ENCODE measurements at regions not wholly inside any gene's neighbourhood (a gene's known extent, or its start where the extent isn't known, plus 50 kb on each side); places are given as distances from the start of the nearest gene placed in this dataset.

DNA sequence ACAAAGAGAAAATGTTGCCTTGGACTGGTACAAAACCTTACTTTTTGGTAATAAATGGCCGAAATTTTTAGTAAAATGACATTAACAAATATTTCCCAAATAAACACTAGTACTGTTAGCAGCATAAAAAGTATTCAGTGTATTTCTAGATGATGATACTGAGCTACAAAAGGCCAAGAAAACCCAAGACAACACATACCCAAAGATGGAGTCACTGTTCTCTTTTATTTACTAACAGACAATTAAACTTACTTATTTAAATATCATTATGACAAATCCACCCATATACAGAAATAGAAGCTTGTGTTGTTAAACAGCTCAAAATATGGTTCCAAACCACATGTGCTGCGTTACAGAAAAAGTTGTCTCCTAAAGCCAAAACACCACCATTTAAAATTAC, 239.9 kb downstream of the ZEB2 start:
- no peak for DNase-seq

DNA sequence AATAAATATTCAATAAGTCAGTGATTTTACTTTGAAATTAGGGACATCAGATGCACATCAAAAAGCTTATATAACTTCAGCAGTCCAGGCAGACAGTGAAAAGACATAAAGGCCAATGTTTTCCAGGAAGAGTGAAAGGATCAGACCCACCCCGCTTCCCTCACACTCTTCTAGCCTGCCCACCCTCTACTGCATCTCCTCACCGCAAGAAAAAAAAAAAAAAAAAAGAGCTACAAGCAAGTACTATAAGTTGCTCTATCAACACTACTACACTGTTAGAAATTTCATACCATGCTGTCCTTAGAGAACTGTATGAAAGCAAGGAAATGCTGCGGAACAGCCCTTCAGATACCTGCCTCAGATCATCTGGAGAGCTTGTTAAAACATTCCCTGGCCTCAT, 240.8 kb downstream of the ZEB2 start:
- no peak for DNase-seq

DNA sequence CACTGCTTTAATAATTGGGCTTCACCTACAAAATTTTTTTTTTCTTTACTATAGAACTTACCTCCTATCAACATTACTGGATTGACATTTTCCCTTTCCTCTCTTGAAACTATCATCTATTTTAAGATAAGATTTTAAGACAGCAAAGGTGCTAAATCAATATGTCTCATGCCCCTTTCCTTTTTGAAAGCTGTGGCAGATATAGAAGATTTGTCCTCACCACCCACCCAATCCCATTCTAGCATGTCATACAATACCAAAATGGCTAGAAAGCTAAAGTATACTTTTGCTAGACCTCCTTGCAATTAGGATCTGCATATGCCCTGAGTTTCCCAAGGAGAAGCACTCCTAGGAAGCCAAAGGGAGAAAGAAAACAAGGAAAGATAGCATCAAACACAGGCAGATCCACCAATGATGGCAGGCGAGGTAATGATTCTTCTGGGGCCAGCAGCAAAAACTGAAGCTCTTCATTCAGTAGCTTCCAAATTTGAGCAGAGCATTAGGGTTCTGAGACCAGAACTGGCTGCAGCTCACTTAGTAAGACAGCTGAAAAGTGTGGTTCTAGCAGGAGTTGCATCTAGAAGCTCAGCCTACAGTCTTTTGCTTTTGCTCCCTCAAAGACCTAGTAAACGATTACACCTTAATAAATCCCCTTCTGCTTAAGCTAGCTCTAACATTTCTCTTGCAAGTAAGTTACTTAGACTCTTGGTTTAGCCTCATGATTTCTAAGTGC, 242.1 kb downstream of the ZEB2 start:
- DNase-seq: no peak

DNA sequence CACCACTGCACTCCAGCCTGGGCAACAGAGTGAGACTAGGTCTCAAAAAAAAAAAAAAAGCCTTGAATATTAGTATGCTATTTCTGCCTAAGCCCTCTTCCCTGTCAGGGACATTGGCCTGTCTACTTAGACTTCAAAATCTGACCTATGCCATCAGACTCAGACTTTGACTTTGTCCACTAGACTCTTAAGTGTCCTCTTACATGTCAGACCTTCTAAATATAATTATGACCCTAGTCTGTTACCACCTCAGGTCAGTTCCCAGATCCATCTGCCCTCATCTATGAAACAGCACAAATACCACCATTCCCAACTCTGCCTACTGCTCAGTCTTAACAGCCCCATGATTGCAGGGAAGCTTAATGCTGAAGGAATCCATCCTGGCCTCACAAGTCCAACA, 244.6 kb downstream of the ZEB2 start:
- DNase-seq: no peak

DNA sequence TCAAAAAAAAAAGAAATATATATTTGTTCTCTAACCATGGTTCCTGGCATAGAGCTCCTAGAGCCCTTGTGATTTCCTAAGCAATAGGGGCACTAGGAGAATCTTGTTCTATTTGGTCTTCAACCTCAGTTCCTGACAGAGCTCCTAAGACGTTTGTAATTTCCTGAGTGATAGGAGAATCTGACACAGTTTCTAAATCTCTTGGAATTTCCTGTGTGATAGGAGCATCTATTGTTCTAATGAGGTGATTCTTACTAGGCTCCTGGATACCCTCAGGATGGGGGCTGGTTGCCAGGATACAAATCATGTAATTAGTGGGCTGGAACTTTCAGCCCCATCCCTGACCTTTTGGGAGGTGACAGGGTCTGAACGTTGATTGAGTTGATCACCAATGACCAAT, 245.8 kb downstream of the ZEB2 start:
- DNase-seq: no peak

DNA sequence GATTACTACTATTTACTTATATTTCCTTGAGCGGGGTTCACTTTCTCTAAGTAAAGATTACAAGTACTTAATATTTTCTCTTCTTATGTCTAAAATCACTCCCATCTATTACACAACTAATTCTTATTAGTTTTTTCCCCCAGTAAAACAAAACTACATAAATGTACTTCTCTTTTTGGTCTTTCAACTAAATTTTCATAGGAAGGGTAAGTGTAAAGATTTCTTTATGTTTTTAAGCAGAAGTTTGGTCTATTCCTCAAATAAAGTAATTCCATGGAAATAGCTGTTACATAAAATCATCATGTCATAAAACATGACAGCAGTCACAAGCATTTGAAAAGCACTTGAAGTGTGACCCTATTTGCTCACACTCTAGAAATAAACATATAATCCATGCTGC, 249.0 kb downstream of the ZEB2 start:
- DNase-seq: no peak

DNA sequence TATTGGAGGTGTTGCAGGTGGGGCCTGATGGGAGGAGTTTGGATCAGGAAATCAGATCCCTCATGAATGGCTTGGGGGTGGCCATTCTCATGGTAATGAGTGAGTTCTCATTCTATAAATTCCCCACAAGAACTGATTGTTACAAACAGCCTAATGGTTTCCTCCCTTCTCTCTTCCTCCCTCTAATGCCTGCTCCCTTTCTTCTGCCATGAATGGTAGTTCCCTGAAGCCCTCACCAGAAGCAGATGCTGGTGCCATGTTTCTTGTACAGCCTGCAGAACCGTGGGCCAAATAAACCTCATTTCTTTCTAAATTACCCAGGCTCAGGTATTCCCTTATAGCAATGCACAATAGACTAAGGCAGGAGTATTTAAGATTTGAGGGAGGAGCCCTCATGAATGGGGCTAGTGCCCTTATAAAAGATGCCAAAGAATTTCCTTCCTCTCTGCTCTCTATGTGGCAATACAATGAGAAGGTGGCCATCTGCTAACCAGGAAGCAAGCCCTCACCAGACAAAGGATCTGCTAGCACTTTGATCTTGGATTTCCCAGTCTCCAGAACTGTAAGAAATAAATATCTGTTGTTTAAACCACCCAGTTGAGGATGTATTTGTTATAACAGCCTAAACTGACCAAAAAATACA, 251.8 kb downstream of the ZEB2 start:
- no peak for DNase-seq

DNA sequence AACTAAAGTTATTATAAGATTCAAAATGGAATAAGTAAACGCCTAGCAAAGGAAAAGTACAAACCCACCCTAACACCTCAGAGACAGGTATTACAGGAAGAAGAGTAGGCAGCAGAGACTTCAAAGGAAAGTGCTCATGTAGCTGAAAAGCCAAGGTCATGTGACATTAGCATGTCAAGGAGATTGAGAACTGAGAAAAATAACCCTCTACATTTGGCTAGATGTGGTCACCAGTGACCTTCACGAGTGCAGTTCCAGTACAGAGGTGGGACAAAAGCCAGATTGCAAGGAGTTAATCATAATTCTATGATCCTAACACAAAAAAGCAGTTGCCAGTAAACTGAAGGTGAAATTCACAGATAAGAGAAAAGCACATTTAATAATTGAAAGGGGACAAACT, 252.7 kb downstream of the ZEB2 start:
- no peak for DNase-seq

DNA sequence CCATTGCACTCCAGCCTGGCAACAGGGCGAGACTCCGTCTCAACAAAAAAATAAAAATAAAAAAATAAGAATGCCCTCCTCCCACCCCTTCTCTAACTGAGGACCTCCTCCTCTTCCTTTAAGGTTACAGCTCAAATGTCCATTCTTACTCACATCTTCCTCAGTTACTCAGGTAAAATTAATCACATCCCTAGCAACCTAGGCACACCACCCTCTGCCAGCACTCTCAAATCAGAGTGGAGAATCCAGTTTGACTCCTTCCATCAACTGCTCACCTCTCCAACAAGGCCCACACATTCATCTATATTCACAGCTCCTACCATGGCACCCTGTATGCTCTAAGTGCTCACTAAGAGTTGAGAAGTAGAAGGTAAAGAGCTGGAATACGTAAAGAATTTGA, 254.3 kb downstream of the ZEB2 start:
- DNase-seq: no peak

DNA sequence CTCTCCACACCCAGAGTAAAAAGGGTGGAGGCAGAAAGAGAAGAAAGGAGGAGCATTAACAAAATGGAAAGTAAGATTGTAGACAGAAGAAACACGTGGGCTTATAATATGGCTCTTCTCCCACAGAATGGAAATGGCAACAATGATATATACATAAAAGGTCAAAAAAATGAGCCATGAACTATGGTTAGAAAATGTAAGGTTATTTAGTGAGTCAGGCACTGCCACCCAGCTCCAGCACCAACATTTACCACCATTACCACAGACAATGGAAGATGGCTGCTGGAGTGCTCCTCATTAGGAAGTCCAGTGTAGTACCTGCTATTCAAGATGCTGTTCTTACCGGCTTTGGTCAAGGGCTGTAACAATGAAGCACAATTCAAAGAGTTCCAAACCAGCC, 258.0 kb downstream of the ZEB2 start:
- no peak for DNase-seq

DNA sequence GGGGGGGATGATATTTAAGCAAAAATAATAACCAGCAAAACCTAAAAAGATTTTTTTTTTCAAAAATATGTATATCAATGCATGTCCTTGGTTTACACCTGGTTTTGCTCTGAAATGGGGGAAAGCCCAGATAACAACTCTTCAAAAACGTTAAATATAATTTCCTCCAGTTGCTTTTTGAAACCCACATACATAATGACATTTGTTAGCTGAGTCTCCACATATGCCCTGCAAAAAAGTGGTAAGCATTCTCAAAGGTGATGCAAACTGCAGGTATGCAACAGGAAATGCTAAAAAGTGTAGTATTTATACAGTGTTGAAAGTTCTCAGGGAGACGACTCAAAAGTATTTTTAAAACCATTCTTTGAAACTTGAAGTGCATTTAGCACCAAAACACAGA, 258.6 kb downstream of the ZEB2 start:
- DNase-seq: no peak

DNA sequence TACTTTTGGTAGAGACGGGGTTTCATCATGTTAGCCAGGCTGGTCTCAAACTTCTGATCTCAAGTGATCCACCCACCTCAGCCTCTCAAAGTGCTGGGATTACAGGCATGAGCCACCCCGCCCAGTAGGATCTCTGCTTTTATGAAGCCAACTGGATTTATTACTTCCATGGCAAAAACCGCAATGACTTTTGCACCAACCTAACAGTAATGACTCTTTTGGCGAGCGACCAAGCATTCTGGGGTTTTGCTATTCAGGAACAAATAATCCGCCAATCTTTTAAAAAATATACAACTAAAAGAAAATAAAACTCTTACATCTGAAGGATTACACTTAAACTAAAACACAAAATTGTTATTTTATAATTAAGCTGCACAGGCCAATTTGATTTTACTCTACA, 260.6 kb downstream of the ZEB2 start:
- DNase-seq: no peak

DNA sequence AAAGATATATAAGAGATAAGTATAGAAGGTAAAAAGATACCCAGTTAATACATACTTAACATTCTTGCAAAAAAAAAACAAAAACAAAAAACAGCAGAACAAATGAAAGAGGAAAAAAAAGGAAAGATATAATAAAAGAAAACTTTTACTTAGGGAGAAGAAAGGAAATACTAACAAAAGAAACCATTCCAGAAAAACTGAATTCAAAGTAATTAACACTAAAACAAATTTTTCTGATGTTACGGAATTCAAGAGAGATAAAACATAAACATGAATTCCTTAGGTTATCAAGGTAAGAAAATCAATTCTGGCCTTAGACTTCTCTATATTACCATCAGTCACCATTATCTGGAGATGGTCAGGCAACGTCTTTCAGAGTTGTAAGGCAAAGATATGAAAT, 261.8 kb downstream of the ZEB2 start:
- DNase-seq: no peak

DNA sequence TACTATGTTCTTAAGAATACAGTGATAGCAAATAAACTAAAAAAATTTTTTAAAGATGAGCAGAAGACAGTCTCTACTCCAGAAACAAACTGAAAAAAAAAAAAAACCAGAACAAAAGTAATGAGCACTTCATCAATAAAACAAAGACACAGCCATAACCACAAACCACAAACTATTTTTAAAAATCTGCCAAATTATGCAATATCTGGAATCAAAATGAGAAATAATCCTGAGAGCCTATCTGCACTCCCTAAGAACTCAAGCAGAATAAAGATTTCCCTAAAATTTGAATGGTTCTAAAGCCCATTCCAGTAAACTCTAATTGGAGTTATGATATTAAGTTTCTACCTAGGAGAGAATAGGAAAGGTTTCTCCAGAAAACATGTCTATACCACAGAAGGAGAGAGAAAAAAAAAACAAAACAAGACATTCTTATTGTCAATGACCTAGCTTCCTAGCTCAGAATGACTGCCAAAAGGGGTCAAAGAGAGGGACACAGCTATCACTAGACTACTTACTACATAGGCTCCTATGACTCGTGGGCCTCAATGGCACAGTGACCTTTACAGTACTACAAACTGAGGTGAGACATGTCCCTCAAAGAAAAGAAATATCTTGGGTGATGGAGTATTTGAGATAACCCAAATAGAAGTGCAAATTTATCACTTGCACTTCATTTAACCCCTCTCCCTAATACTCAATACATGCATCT, 262.8 kb downstream of the ZEB2 start:
- DNase-seq: no peak

DNA sequence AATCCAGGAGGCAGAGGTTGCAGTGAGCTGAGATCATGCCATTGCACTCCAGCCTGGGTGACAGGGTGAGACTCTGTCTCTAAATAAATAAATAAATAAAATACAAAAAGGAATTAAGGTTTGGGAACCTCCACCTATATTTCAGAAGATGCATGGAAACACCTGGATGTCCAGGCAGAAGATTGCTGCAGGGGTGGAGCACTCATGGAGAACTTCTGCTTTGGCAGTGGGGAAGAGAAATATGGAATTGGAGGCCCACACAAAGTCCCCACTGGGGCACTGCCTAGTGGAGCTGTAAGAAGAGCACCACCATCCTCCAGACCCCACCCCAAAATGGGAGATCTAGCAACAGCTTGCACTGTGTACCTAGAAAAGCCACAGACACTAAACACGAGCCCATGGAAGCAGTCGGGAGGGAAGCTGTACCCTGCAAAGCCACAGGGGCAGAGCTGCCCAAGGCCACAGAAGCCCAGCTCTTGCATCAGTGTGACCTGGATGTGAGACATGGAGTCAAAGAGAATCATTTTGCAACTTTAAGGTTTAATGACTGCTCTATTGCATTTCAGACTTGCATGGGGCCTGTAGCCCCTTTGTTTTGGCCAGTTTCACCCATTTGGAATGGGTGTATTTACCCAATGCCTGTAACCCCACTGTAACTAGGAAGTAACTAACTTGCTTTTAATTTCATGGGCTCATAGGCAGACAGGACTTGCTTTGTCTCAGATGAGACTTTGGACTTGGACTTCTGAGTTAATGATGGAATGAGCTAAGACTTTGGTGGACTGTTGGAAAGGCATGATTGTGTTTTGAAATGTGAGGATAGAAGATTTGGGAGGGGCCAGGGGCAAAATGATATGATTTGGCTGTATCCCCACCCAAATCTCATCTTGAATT, 265.3 kb downstream of the ZEB2 start:
- no peak for DNase-seq

DNA sequence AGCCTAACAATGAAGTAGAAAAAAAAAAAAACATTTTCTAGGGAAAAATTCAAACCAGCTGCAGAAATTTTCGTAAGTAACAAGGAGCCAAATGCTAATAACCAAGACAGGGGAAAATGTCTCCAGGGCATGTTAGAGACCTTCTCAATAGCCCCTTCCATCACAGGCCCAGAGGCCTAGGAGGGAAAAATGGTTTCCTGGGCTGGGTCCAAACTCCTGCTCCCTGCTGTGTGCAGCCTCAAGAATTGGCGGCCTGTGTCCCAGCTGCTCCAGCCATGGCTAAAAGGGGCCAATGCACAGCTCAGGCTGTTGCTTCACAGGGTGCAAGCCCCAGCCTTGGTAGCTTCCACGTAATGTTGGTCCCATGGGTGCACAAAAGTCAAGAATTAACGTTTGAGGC, 266.2 kb downstream of the ZEB2 start:
- DNase-seq: no peak

DNA sequence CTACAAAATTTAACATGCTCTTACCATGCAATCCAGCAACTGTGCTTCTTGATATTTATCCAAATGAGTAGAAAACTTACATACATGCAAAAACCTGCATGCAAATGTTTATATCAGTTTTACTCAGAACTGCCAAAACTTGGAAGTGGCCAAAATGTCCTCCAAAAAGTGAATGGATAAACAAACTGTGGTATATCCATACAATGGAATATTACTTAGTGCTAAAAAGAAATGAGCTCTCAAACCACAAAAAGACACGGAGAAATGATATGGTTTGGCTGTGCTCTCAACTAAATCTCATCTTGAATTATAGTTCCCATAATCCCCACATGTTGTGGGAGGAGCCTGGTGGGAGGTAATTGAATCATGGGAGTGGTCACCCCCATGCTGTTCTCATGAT, 267.2 kb downstream of the ZEB2 start:
- DNase-seq: no peak

DNA sequence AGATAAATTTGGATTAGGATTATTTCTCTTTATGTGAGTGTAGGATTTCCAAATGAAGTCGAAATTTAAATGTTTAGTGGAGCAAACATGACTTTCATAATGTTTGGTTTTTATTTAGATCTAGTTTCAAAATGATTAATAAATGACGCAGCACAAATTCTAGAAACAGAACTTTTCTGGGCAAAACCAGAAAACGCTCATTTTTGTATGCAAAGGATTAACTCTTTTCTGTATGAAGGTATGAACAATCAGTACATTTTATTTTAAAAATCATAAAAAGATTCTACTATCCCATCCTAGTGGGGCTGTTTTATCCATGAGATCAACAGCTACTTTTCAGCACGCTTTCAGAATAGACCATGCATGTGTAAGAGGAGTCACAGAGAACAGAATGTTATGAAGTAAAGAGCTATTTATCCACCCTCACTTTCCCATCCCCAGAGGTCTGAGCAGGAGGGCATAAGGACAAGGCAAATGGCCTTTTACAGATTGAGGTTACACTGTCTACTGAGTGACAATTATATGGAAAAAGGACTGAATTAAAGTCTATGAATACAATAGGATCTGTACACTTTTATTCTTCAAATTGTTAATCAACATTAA, 270.8 kb downstream of the ZEB2 start:
- peak; percentile 66 for DNase-seq

DNA sequence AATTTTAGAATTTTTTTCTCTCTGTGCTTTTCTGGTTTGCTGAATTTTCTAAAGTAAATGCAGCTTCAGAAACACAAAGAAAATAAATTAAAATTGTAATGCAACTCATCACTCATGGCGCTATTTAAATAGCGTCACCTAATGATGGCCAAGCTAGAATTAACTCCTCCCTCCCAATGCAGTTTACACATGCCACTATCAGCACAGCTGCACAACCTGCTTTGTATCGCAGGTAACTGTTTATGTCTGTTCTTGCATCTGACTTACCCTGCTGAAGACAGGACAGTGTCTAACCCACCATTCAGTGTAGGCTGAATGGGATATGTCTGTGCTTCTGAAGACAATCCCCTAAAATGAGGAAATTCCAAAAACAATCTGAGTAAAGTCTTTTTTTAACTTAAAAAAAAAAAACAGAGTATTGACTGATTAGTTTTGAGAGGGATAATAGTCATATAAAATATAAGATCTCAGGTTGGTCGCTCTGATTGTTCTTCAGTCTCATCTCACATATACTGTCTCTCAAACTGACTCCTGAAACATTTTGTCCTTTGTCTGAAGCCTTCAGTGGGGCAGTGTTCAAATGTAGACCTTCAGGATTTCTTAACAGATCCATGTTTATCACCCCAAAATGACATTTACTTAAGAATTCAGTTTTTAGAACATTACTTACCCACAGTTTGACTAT, 271.4 kb downstream of the ZEB2 start:
- DNase-seq: no peak

DNA sequence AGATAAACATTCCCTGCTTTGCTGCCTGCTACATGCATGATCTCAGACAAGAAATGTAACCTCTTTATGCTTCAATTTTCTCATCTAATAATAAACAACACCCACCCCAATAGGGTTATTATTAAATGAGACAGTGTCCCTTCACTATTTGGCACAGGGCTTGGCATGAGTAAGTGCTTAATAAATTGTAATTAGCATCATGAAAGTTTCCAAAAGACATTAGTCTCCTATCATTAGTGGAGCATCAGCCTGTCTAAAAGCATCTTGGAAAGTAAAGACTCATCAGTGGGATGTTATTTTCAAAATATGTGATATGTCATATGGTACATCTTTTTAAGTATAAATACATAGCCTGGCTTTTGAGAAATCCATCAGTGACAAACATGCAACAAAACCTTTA, 275.0 kb downstream of the ZEB2 start:
- DNase-seq: no peak

DNA sequence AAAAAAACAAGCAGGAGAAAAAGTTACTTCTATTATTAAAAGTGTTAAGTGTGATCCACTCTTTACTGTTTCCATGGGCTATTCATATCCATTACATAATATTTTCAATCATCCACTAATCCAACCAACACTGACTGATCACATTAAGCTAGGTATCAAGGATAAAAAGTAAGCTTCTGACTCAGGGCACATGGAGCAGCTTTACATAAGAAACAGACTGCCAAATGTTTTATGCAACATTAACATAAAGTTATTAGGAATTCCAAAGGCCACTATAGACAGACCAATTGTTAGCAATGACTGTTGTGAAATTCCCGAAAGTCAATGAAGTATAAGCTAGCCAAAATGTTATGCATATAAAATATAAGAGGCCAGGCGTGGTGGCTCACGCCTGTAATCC, 277.6 kb downstream of the ZEB2 start:
- DNase-seq: no peak

DNA sequence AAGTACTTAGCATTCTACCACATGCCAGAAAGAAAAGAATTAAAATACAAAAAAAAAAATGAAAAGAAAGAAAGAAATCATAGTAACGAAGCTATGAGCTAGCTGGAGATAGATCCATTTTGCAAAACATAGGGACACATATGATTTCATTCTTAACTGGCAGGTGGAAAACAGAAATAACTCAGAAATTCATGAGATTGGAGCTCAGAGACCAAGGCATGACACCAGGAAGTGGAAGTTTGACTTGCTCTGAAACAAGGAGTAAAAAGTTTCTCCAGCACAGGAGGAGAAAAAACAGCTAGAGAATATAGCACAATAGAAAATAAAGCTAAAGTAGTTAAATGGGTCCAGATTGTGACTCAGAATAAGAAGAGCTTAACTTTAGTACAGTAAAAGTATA, 278.1 kb downstream of the ZEB2 start:
- peak; percentile 39 for DNase-seq

All from activated CD4-positive, alpha-beta T cell treated with anti-CD3 and anti-CD28 coated beads, Interleukin-10, Interleukin-2, amounts not matched to agents 100 ng/mL and 50 ng/mL, durations not matched to agents 16 hours and 8 hours (primary cell).